Kidney epithelial cell (primary cell): ENCODE measurements at regions not wholly inside any gene's neighbourhood (a gene's known extent, or its start where the extent isn't known, plus 50 kb on each side); places are given as distances from the start of the nearest gene placed in this dataset.

Experiments
- DNase-seq: peaks from one replicate; pipeline ENCODE4 v3.0.0-alpha.2; 2010; ENCODE audit warnings: low read depth
- H3K27me3 ChIP-seq: 2 replicates; pipeline ENCODE4 v1.6.0; 2011; ENCODE audit warnings: low read length; ENCODE audit not compliant: control insufficient read depth, insufficient read depth
- H3K36me3 ChIP-seq: 2 replicates; pipeline ENCODE4 v1.5.1; 2011; ENCODE audit warnings: low read length; ENCODE audit not compliant: control insufficient read depth, insufficient read depth
- H3K4me3 ChIP-seq: 2 replicates; pipeline ENCODE4 v1.5.1; 2011; ENCODE audit warnings: low read depth, mild to moderate bottlenecking, control low read depth, low read length
- CTCF ChIP-seq: IDR thresholded peaks from 2 replicates; pipeline ENCODE4 v1.5.1; 2011; ENCODE audit warnings: mild to moderate bottlenecking, moderate library complexity, low read length, control low read depth, inconsistent platforms; ENCODE audit not compliant: insufficient read depth, poor library complexity, severe bottlenecking

GRCh38 chr5:91983869-91984268 lies 600.8 kb upstream of the ARRDC3 start:
- Histone ChIP-seq H3K4me3 (no peak overlapping the region), H3K27me3 (no peaks in the 10 kb centered on the region), H3K36me3 (no peaks in the 10 kb centered on the region)
- no peak for DNase-seq
- no peak for TF ChIP-seq CTCF

GRCh38 chr5:91978221-91978882 lies 595.2 kb upstream of the ARRDC3 start:
- H3K36me3 ChIP-seq: no peaks in the 10 kb centered on the region
- H3K27me3 ChIP-seq: no peaks in the 10 kb centered on the region
- no peak for DNase-seq
- no peak overlapping the region for H3K4me3 ChIP-seq
- no peak for TF ChIP-seq CTCF

- Histone ChIP-seq H3K4me3 (no peak overlapping the region), H3K27me3 (no peaks in the 10 kb centered on the region), H3K36me3 (no peaks in the 10 kb centered on the region)
- DNase-seq: no peak
- TF ChIP-seq CTCF: no peak
Observed at GRCh38 chr5:91977579-91977978, 594.5 kb upstream of the ARRDC3 start.

GRCh38 chr5:91976451-91976850 lies 593.3 kb upstream of the ARRDC3 start:
- DNase-seq: no peak
- TF ChIP-seq CTCF: no peak
- Histone ChIP-seq H3K27me3 (no peaks in the 10 kb centered on the region), H3K36me3 (no peaks in the 10 kb centered on the region), H3K4me3 (no peak overlapping the region)

- no peaks in the 10 kb centered on the region for H3K36me3 ChIP-seq
- H3K27me3 ChIP-seq: no peaks in the 10 kb centered on the region
- H3K4me3 ChIP-seq: no peak overlapping the region
- no peak for TF ChIP-seq CTCF
- DNase-seq: no peak
Observed at GRCh38 chr5:91963166-91963565, 580.0 kb upstream of the ARRDC3 start.

- Histone ChIP-seq H3K36me3 (no peaks in the 10 kb centered on the region), H3K27me3 (no peaks in the 10 kb centered on the region), H3K4me3 (no peak overlapping the region)
- DNase-seq: no peak
- TF ChIP-seq CTCF: no peak
Observed at GRCh38 chr5:91957666-91958065, 574.5 kb upstream of the ARRDC3 start.
